Keratinocyte (primary cell): ENCODE measurements at regions not wholly inside any gene's neighbourhood (a gene's known extent, or its start where the extent isn't known, plus 50 kb on each side); places are given as distances from the start of the nearest gene placed in this dataset.

Experiments used
- DNase-seq: peaks from one replicate; pipeline ENCODE4 v3.0.0-alpha.2; 2011; ENCODE audit warnings: low read depth, missing footprints, low spot score
- FAIRE-seq: peaks from 2 replicates; lab custom pipeline; 2011; peaks lifted over from hg19 to GRCh38; lab: Jason Lieb, UNC
- H2AFZ ChIP-seq: 2 replicates; pipeline ENCODE4 v1.6.0; 2012; ENCODE audit warnings: low read length, control low read depth, inconsistent platforms; ENCODE audit not compliant: control insufficient read depth
- H3K27ac ChIP-seq: 2 replicates; pipeline ENCODE4 v1.5.1; 2011; ENCODE audit warnings: low read length; ENCODE audit not compliant: control insufficient read depth, insufficient read depth
- H3K27me3 ChIP-seq: 3 replicates; pipeline ENCODE4 v1.6.0; 2011; ENCODE audit warnings: low read length; ENCODE audit not compliant: control insufficient read depth, insufficient read depth; ENCODE audit errors: extremely low read depth
- H3K36me3 ChIP-seq, 2 experiments: 2 replicates in 1 of 2; 3 replicates in 1 of 2; pipeline ENCODE4 v1.5.1; 2011; ENCODE audit warnings: low read length in 2 of 2, mild to moderate bottlenecking in 1 of 2; ENCODE audit not compliant: control insufficient read depth in 2 of 2, insufficient read depth in 2 of 2; ENCODE audit errors: extremely low read depth in 1 of 2
- H3K4me1 ChIP-seq: 3 replicates; pipeline ENCODE4 v1.5.1; 2011; ENCODE audit warnings: low read length; ENCODE audit not compliant: control insufficient read depth, insufficient read depth; ENCODE audit errors: extremely low read depth
- H3K4me2 ChIP-seq: 3 replicates; pipeline ENCODE4 v1.6.0; 2011; ENCODE audit warnings: low read depth, low read length; ENCODE audit not compliant: control insufficient read depth, insufficient read depth; ENCODE audit errors: extremely low read depth
- H3K4me3 ChIP-seq, 3 experiments: fragments of 200-600 bp in 1 of 3; sonication (generic) in 1 of 3; 2 replicates in 2 of 3; 3 replicates in 1 of 3; pipeline ENCODE4 v1.5.1; 2011 to 2016; ENCODE audit warnings: low read length in 3 of 3, mild to moderate bottlenecking in 3 of 3, control low read depth in 2 of 3, inconsistent platforms in 1 of 3, low read depth in 1 of 3, mixed read lengths in 1 of 3, mixed run types in 1 of 3, moderate library complexity in 1 of 3; ENCODE audit not compliant: control insufficient read depth in 2 of 3, insufficient read depth in 2 of 3; ENCODE audit errors: extremely low read depth in 1 of 3
- H3K79me2 ChIP-seq: 2 replicates; pipeline ENCODE4 v1.6.0; 2012; ENCODE audit warnings: low read length; ENCODE audit not compliant: control insufficient read depth, insufficient read depth
- H3K9ac ChIP-seq: 3 replicates; pipeline ENCODE4 v1.6.0; 2011; ENCODE audit warnings: low read length; ENCODE audit not compliant: control insufficient read depth, insufficient read depth; ENCODE audit errors: extremely low read depth
- H3K9me1 ChIP-seq: 3 replicates; pipeline ENCODE4 v1.6.0; 2011; ENCODE audit warnings: low read length; ENCODE audit not compliant: control insufficient read depth, insufficient read depth; ENCODE audit errors: extremely low read depth
- H3K9me3 ChIP-seq: 2 replicates; pipeline ENCODE4 v1.5.1; 2012; ENCODE audit warnings: low read depth, low read length; ENCODE audit not compliant: control insufficient read depth
- H4K20me1 ChIP-seq: 3 replicates; pipeline ENCODE4 v1.6.0; 2011; ENCODE audit warnings: low read length; ENCODE audit not compliant: control insufficient read depth, insufficient read depth; ENCODE audit errors: extremely low read depth
- EZH2 ChIP-seq: IDR thresholded peaks from one replicate; pipeline ENCODE4 v1.6.1; 2012; ENCODE audit warnings: inconsistent platforms, mild to moderate bottlenecking, low read length, moderate library complexity
- dilution Hi-C: fragments of 300-500 bp; cut with MboI; formaldehyde crosslinking; loops from one replicate; pipeline ENCODE4 v1.7.0; 2020; ENCODE audit warnings: low sequenced_read_pairs; ENCODE audit not compliant: extremely low pct_ligation_motif_present
- TF ChIP-seq, protein P1 (sequence below), 3 experiments: IDR thresholded peaks in 1 of 3; conservative IDR thresholded peaks in 1 of 3; optimal IDR thresholded peaks in 1 of 3; 2 replicates in 2 of 3; 3 replicates in 1 of 3; pipeline versions ENCODE3 to v1.5.1; 2011; ENCODE audit warnings: low read length in 3 of 3, mild to moderate bottlenecking in 3 of 3, moderate library complexity in 2 of 3, control low read depth in 1 of 3, inconsistent platforms in 1 of 3; ENCODE audit not compliant: insufficient read depth in 2 of 3; ENCODE audit errors: extremely low read depth in 1 of 3

DNA sequence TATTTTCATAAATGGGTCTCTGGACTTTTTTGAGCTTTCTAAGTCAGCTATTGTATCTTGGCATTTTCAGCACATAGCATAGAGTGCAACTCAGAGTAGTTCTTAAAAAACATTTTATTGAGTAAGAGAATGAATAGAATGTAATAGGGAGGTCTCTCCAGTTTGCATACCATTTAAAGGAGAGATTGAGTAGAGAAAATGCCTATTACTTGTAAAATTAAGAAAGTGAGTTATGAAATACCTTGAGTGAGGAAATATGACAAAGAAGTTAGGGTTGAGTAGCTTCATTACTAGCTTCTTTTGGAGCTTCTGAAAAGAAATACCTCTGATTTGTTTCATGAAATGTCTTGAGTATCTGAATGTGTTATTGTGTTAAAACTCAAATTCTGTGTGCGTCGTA lies 140.0 kb downstream of the AASDHPPT start:
- Histone ChIP-seq H3K79me2 (no peaks in the 10 kb centered on the region), H3K9ac (no peak overlapping the region), H4K20me1 (no peaks in the 10 kb centered on the region), H3K36me3 (no peaks in the 10 kb centered on the region), H3K9me1 (no peaks in the 10 kb centered on the region), H3K4me3 (no peak overlapping the region), H3K9me3 (peaks cover 2% of the 10 kb centered on the region), H3K4me2 (no peak overlapping the region), H3K27ac (no peak overlapping the region), H3K27me3 (no peaks in the 10 kb centered on the region), H2AFZ (no peak overlapping the region), H3K4me1 (no peaks in the 10 kb centered on the region)
- TF ChIP-seq, protein P1, sequence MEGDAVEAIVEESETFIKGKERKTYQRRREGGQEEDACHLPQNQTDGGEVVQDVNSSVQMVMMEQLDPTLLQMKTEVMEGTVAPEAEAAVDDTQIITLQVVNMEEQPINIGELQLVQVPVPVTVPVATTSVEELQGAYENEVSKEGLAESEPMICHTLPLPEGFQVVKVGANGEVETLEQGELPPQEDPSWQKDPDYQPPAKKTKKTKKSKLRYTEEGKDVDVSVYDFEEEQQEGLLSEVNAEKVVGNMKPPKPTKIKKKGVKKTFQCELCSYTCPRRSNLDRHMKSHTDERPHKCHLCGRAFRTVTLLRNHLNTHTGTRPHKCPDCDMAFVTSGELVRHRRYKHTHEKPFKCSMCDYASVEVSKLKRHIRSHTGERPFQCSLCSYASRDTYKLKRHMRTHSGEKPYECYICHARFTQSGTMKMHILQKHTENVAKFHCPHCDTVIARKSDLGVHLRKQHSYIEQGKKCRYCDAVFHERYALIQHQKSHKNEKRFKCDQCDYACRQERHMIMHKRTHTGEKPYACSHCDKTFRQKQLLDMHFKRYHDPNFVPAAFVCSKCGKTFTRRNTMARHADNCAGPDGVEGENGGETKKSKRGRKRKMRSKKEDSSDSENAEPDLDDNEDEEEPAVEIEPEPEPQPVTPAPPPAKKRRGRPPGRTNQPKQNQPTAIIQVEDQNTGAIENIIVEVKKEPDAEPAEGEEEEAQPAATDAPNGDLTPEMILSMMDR (optimal IDR thresholded peaks at IDR 0.05 in 1 of 3, IDR thresholded peaks at IDR 0.05 in 1 of 3, conservative IDR thresholded peaks at IDR 0.05 in 1 of 3; ENCODE audit: extremely low read depth in 1 of 3, insufficient read depth in 2 of 3, low read length in 3 of 3): no peak
- no peak for TF ChIP-seq EZH2
- no peak for FAIRE-seq
- dilution Hi-C loops: no loop called here
- no peak for DNase-seq

DNA sequence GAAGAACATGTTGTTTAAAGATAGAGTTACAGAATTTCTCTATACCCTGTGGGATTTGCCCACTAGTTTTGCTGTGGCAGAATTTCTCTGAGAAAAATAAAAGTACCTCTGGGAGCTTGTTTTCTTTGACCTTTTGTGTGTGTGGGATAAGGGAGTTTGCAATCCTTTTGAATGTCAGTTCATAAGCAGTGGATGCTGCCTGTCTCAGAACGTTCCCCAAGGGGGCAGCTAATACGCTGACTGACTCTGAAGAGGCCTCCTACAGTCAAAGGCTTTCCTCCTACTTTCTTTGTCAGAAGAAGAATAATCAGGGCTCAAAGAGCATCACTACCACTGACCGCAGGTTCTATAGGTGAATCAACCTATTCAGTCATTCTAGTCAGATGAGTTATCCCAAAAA lies 140.6 kb downstream of the AASDHPPT start:
- dilution Hi-C loops: no loop called here
- H3K27ac ChIP-seq: no peak overlapping the region
- H2AFZ ChIP-seq: no peak overlapping the region
- H3K9me3 ChIP-seq: peaks cover 2% of the 10 kb centered on the region
- H3K4me3 ChIP-seq: no peak overlapping the region
- no peaks in the 10 kb centered on the region for H3K9me1 ChIP-seq
- FAIRE-seq: no peak
- TF ChIP-seq EZH2: no peak
- TF ChIP-seq, protein P1 (optimal IDR thresholded peaks at IDR 0.05 in 1 of 3, IDR thresholded peaks at IDR 0.05 in 1 of 3, conservative IDR thresholded peaks at IDR 0.05 in 1 of 3; ENCODE audit: extremely low read depth in 1 of 3, insufficient read depth in 2 of 3, low read length in 3 of 3): no peak
- H4K20me1 ChIP-seq: no peaks in the 10 kb centered on the region
- H3K9ac ChIP-seq: no peak overlapping the region
- H3K36me3 ChIP-seq: no peaks in the 10 kb centered on the region
- no peak overlapping the region for H3K4me2 ChIP-seq
- H3K4me1 ChIP-seq: no peaks in the 10 kb centered on the region
- no peaks in the 10 kb centered on the region for H3K27me3 ChIP-seq
- no peaks in the 10 kb centered on the region for H3K79me2 ChIP-seq
- no peak for DNase-seq
